ENCODE measurements at regions not wholly inside any gene's neighbourhood (a gene's known extent, or its start where the extent isn't known, plus 50 kb on each side); places are given as distances from the start of the nearest gene placed in this dataset.
"Not testable (repeated sequence)": the region's sequence is repeated elsewhere in the genome, so short reads cannot be mapped to it uniquely, and the experiment has no call there.

GRCh38 chr11:45741032-45741431 is 63.9 kb upstream of the SLC35C1 start:
- Mint-ChIP-seq H3K27me3 (peaks cover 4% of the 10 kb centered on the region), H3K27ac (no peak overlapping the region), H3K4me1 (ENCODE audit: low read depth) (no peaks in the 10 kb centered on the region), H3K36me3 (ENCODE audit: low read depth) (no peaks in the 10 kb centered on the region), H3K9me3 (no peaks in the 10 kb centered on the region), H3K4me3 (no peak overlapping the region)
- Histone ChIP-seq H3K27ac (ENCODE audit: low read depth in 1 of 2, low read length in 2 of 2) (no peak overlapping the region), H3K36me3 (ENCODE audit: insufficient read depth, low read length) (no peaks in the 10 kb centered on the region), H3K4me3 (ENCODE audit: low read length) (no peak overlapping the region), H3K9me3 (ENCODE audit: control insufficient read depth in 1 of 2, insufficient read depth in 1 of 2, low read length in 2 of 2) (no peaks in the 10 kb centered on the region), H3K4me1 (ENCODE audit: insufficient read depth, low read length) (no peaks in the 10 kb centered on the region), H3K27me3 (ENCODE audit: control insufficient read depth in 1 of 2, insufficient read depth in 2 of 2, low read length in 2 of 2) (no peaks in the 10 kb centered on the region)
- CTCF ChIA-PET, result no interaction called here
- POLR2A ChIA-PET, result no interaction called here
- ATAC-seq (ENCODE audit: poor library complexity) (no peak), DNase-seq (no peak)
- TF ChIP-seq CTCF (IDR thresholded peaks at IDR 0.05), result no peak
- intact Hi-C loops (cut with DNase I, micrococcal nuclease), result no loop called here

- Mint-ChIP-seq H3K4me1 (ENCODE audit: low read depth) (no peaks in the 10 kb centered on the region), H3K27me3 (peaks cover 7% of the 10 kb centered on the region), H3K9me3 (no peaks in the 10 kb centered on the region), H3K4me3 (no peak overlapping the region), H3K27ac (no peak overlapping the region), H3K36me3 (ENCODE audit: low read depth) (no peaks in the 10 kb centered on the region)
- ChIA-PET POLR2A (no interaction called here), CTCF (no interaction called here)
- no peak for DNase-seq
- intact Hi-C loops (cut with DNase I, micrococcal nuclease), result no loop called here
- no peaks in the 10 kb centered on the region for H3K36me3 ChIP-seq (ENCODE audit: insufficient read depth, low read length)
- H3K4me3 ChIP-seq (ENCODE audit: low read length), result no peak overlapping the region
- no peaks in the 10 kb centered on the region for H3K9me3 ChIP-seq (ENCODE audit: control insufficient read depth in 1 of 2, insufficient read depth in 1 of 2, low read length in 2 of 2)
- ATAC-seq (ENCODE audit: poor library complexity), result no peak
- no peak for TF ChIP-seq CTCF (IDR thresholded peaks at IDR 0.05)
- no peaks in the 10 kb centered on the region for H3K27me3 ChIP-seq (ENCODE audit: control insufficient read depth in 1 of 2, insufficient read depth in 2 of 2, low read length in 2 of 2)
- H3K4me1 ChIP-seq (ENCODE audit: insufficient read depth, low read length), result no peaks in the 10 kb centered on the region
- H3K27ac ChIP-seq (ENCODE audit: low read depth in 1 of 2, low read length in 2 of 2), result no peak overlapping the region
Observed at GRCh38 chr11:45739866-45740265, 65.1 kb upstream of the SLC35C1 start.

- H3K36me3 ChIP-seq (ENCODE audit: insufficient read depth, low read length); H3K27me3 Mint-ChIP-seq; H3K4me3 ChIP-seq (ENCODE audit: low read length); H3K4me1 ChIP-seq (ENCODE audit: insufficient read depth, low read length); ATAC-seq (ENCODE audit: poor library complexity); H3K27ac Mint-ChIP-seq; H3K27ac ChIP-seq (ENCODE audit: low read depth in 1 of 2, low read length in 2 of 2); H3K4me3 Mint-ChIP-seq; H3K36me3 Mint-ChIP-seq (ENCODE audit: low read depth); CTCF ChIA-PET; H3K27me3 ChIP-seq (ENCODE audit: control insufficient read depth in 1 of 2, insufficient read depth in 2 of 2, low read length in 2 of 2); H3K4me1 Mint-ChIP-seq (ENCODE audit: low read depth); DNase-seq; H3K9me3 Mint-ChIP-seq; H3K9me3 ChIP-seq (ENCODE audit: control insufficient read depth in 1 of 2, insufficient read depth in 1 of 2, low read length in 2 of 2); intact Hi-C loops (cut with DNase I, micrococcal nuclease); POLR2A ChIA-PET: not testable (repeated sequence)
Observed at GRCh38 chr11:45739071-45739470, 65.9 kb upstream of the SLC35C1 start.

- H3K4me1 Mint-ChIP-seq (ENCODE audit: low read depth); H3K27ac ChIP-seq (ENCODE audit: low read depth in 1 of 2, low read length in 2 of 2); H3K36me3 Mint-ChIP-seq (ENCODE audit: low read depth); H3K4me3 Mint-ChIP-seq; H3K4me3 ChIP-seq (ENCODE audit: low read length); H3K9me3 Mint-ChIP-seq; CTCF ChIA-PET; POLR2A ChIA-PET; H3K27me3 ChIP-seq (ENCODE audit: control insufficient read depth in 1 of 2, insufficient read depth in 2 of 2, low read length in 2 of 2); intact Hi-C loops (cut with DNase I, micrococcal nuclease); H3K9me3 ChIP-seq (ENCODE audit: control insufficient read depth in 1 of 2, insufficient read depth in 1 of 2, low read length in 2 of 2); H3K4me1 ChIP-seq (ENCODE audit: insufficient read depth, low read length); H3K36me3 ChIP-seq (ENCODE audit: insufficient read depth, low read length); DNase-seq; H3K27me3 Mint-ChIP-seq; H3K27ac Mint-ChIP-seq; ATAC-seq (ENCODE audit: poor library complexity): not testable (repeated sequence)
Observed at GRCh38 chr11:45738194-45738593, 66.8 kb upstream of the SLC35C1 start.

All from CD4-positive, alpha-beta T cell (primary cell).